ENCODE measurements at regions not wholly inside any gene's neighbourhood (a gene's known extent, or its start where the extent isn't known, plus 50 kb on each side); places are given as distances from the start of the nearest gene placed in this dataset.

DNA sequence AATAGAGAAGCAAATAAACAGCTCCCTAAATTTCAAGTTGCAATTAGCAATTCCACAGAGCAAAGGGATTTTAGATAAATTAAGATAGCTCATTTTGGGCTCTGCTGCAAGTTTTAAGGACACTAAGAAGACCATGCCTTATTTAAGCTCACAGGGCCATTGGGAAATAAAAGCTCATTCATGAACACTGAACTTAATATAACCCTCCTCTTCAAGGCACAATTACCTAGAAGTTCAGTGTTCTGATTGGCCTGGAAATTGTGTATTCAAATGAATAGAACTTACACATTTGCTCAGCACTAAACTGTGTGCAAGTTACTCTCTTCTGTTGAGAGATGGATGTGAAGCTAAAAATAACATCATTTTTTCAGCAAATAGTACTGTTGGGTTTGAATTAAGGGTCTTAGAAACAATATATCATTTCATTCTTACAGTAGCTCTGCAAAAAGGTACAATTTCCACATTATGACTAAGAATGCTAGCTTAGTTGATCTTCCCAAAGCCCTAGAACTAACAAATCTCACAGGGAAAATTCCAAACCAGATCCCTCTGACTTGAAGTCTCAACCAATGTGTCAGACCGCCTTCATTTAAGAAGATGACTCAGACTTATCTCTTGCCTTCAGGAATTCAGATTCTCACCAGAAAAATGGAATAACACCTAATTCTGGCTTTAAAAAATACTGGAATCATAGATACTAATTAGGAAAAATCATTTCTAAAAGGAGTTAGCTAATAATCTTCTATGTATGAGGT, 87.4 kb upstream of the LRRC55 start:
- no peak for ATAC-seq
- TF ChIP-seq ZNF70 (CRISPR knock-in tag; IDR thresholded peaks at IDR 0.05) (no peak), SNAI2 (CRISPR knock-in tag; IDR thresholded peaks at IDR 0.05) (no peak)

GRCh38 chr11:57095417-57095816, 86.3 kb upstream of the LRRC55 start:
- no peak for ATAC-seq

DNA sequence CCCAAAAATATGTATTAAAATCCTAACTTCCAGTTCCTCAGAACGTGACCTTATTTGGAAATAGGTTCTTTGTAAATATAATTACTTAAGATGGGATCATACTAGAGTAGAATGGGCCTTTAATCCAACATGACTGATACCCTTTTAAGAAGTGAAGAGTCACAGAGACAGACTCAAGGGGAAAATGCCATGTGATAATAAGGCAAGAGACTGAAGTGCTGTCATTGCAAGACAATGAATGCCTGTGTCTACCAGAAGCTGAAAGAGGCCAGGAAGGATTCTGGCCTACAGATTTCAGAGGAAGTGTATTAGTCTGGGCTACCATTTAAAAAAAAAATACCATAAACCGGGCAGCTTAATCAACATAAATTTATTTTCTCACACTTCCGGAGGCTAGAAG, 85.9 kb upstream of the LRRC55 start:
- no peak for ATAC-seq
- no peak for TF ChIP-seq PPARA (CRISPR knock-in tag; IDR thresholded peaks at IDR 0.05; ENCODE audit: borderline replicate concordance)
- TF ChIP-seq RARB (CRISPR knock-in tag; IDR thresholded peaks at IDR 0.05): no peak
- TF ChIP-seq, protein P1, sequence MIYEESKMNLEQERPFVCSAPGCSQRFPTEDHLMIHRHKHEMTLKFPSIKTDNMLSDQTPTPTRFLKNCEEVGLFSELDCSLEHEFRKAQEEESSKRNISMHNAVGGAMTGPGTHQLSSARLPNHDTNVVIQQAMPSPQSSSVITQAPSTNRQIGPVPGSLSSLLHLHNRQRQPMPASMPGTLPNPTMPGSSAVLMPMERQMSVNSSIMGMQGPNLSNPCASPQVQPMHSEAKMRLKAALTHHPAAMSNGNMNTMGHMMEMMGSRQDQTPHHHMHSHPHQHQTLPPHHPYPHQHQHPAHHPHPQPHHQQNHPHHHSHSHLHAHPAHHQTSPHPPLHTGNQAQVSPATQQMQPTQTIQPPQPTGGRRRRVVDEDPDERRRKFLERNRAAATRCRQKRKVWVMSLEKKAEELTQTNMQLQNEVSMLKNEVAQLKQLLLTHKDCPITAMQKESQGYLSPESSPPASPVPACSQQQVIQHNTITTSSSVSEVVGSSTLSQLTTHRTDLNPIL (CRISPR knock-in tag; IDR thresholded peaks at IDR 0.05; ENCODE audit: low read depth): no peak
- TF ChIP-seq, protein P2, sequence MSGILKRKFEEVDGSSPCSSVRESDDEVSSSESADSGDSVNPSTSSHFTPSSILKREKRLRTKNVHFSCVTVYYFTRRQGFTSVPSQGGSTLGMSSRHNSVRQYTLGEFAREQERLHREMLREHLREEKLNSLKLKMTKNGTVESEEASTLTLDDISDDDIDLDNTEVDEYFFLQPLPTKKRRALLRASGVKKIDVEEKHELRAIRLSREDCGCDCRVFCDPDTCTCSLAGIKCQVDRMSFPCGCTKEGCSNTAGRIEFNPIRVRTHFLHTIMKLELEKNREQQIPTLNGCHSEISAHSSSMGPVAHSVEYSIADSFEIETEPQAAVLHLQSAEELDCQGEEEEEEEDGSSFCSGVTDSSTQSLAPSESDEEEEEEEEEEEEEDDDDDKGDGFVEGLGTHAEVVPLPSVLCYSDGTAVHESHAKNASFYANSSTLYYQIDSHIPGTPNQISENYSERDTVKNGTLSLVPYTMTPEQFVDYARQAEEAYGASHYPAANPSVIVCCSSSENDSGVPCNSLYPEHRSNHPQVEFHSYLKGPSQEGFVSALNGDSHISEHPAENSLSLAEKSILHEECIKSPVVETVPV (CRISPR knock-in tag; IDR thresholded peaks at IDR 0.05): no peak
- no peak for TF ChIP-seq ZNF8 (CRISPR knock-in tag; IDR thresholded peaks at IDR 0.05)

More at GRCh38 chr11:57095417-57095816, 86.3 kb upstream of the LRRC55 start:
- TF ChIP-seq ZNF70 (CRISPR knock-in tag; IDR thresholded peaks at IDR 0.05): no peak
- TF ChIP-seq ZFP3 (CRISPR knock-in tag; IDR thresholded peaks at IDR 0.05): no peak
- TF ChIP-seq ESRRG (CRISPR knock-in tag; IDR thresholded peaks at IDR 0.05): no peak

- ATAC-seq: no peak
- TF ChIP-seq PATZ1 (CRISPR knock-in tag; IDR thresholded peaks at IDR 0.05; ENCODE audit: borderline replicate concordance) (no peak), ZNF70 (CRISPR knock-in tag; IDR thresholded peaks at IDR 0.05) (no peak), OSR1 (CRISPR knock-in tag; IDR thresholded peaks at IDR 0.05) (no peak), ARNTL (CRISPR knock-in tag; IDR thresholded peaks at IDR 0.05; ENCODE audit: borderline replicate concordance, low read depth) (no peak), ZNF8 (CRISPR knock-in tag; IDR thresholded peaks at IDR 0.05) (no peak), ISL1 (CRISPR knock-in tag; IDR thresholded peaks at IDR 0.05) (no peak), BACH2 (CRISPR knock-in tag; IDR thresholded peaks at IDR 0.05; ENCODE audit: borderline replicate concordance) (no peak), ZFP30 (CRISPR knock-in tag; IDR thresholded peaks at IDR 0.05) (no peak), ZNF565 (CRISPR knock-in tag; conservative IDR thresholded peaks at IDR 0.05; ENCODE audit: low read depth) (no peak), CSDC2 (CRISPR knock-in tag; IDR thresholded peaks at IDR 0.05) (no peak), RARB (CRISPR knock-in tag; IDR thresholded peaks at IDR 0.05) (no peak), PPARA (CRISPR knock-in tag; IDR thresholded peaks at IDR 0.05; ENCODE audit: borderline replicate concordance) (no peak), TCF4 (CRISPR knock-in tag; IDR thresholded peaks at IDR 0.05; ENCODE audit: borderline replicate concordance) (no peak), ESRRG (CRISPR knock-in tag; IDR thresholded peaks at IDR 0.05) (no peak)
- TF ChIP-seq, protein P1 (CRISPR knock-in tag; IDR thresholded peaks at IDR 0.05; ENCODE audit: low read depth): no peak
- TF ChIP-seq, protein P3, sequence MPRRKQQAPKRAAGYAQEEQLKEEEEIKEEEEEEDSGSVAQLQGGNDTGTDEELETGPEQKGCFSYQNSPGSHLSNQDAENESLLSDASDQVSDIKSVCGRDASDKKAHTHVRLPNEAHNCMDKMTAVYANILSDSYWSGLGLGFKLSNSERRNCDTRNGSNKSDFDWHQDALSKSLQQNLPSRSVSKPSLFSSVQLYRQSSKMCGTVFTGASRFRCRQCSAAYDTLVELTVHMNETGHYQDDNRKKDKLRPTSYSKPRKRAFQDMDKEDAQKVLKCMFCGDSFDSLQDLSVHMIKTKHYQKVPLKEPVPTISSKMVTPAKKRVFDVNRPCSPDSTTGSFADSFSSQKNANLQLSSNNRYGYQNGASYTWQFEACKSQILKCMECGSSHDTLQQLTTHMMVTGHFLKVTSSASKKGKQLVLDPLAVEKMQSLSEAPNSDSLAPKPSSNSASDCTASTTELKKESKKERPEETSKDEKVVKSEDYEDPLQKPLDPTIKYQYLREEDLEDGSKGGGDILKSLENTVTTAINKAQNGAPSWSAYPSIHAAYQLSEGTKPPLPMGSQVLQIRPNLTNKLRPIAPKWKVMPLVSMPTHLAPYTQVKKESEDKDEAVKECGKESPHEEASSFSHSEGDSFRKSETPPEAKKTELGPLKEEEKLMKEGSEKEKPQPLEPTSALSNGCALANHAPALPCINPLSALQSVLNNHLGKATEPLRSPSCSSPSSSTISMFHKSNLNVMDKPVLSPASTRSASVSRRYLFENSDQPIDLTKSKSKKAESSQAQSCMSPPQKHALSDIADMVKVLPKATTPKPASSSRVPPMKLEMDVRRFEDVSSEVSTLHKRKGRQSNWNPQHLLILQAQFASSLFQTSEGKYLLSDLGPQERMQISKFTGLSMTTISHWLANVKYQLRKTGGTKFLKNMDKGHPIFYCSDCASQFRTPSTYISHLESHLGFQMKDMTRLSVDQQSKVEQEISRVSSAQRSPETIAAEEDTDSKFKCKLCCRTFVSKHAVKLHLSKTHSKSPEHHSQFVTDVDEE (CRISPR knock-in tag; IDR thresholded peaks at IDR 0.05): no peak
- TF ChIP-seq, protein P2 (CRISPR knock-in tag; IDR thresholded peaks at IDR 0.05): no peak
These were observed 84.6 kb upstream of the LRRC55 start for GRCh38 chr11:57097149-57097548.

Measured in SK-N-SH treated with all-trans-retinoic acid at 6 μM for 48 hours (cell line).